ENCODE measurements at regions not wholly inside any gene's neighbourhood (a gene's known extent, or its start where the extent isn't known, plus 50 kb on each side); places are given as distances from the start of the nearest gene placed in this dataset.

- Mint-ChIP-seq H3K27ac (no peak overlapping the region), H3K4me1 (ENCODE audit: low read depth in 2 of 2) (no peaks in the 10 kb centered on the region), H3K4me3 (no peak overlapping the region), H3K27me3 (peaks cover 0 to 16% of the 10 kb centered on the region in 2 donors), H3K36me3 (ENCODE audit: insufficient read depth) (no peaks in the 10 kb centered on the region), H3K9me3 (no peaks in the 10 kb centered on the region)
- DNase-seq (no peak), ATAC-seq (replicated peaks) (no peak)
These were observed 150.6 kb downstream of the AKR1D1 start for GRCh38 chr7:138226745-138227279.

- Mint-ChIP-seq H3K9me3 (no peaks in the 10 kb centered on the region), H3K4me3 (no peak overlapping the region), H3K27me3 (peaks cover 0 to 21% of the 10 kb centered on the region in 2 donors), H3K27ac (no peak overlapping the region), H3K4me1 (ENCODE audit: low read depth in 2 of 2) (no peaks in the 10 kb centered on the region), H3K36me3 (ENCODE audit: insufficient read depth) (no peaks in the 10 kb centered on the region)
- ATAC-seq (replicated peaks) (no peak), DNase-seq (no peak)
These were observed 151.9 kb downstream of the AKR1D1 start for GRCh38 chr7:138228119-138228518.

GRCh38 chr7:138228769-138229168 is 152.5 kb downstream of the AKR1D1 start:
- Mint-ChIP-seq H3K4me1 (ENCODE audit: low read depth in 2 of 2) (no peaks in the 10 kb centered on the region), H3K4me3 (no peak overlapping the region), H3K36me3 (ENCODE audit: insufficient read depth) (no peaks in the 10 kb centered on the region), H3K27ac (no peak overlapping the region), H3K9me3 (no peaks in the 10 kb centered on the region), H3K27me3 (peaks cover 0 to 24% of the 10 kb centered on the region in 2 donors)
- DNase-seq = no peak
- ATAC-seq (replicated peaks) = no peak

DNA sequence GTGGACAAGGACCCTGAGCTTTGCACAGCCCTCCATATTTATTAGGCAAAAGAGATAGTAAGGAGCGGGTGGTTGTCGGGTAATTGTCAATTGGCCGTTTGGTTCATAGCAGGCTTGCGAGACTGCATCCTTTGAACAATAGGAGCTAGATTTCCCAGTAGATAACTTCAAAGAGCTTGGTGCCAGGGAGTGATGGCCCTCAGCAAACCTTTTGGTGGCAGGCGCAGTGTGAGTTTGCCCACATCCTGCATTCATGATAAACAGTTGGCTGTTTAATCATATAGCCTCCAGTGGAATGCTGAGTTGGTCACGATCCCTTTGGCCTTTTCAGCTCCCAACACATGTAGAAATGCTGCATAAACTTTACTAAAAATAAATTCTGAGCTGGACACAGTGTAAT is 156.9 kb downstream of the AKR1D1 start:
- Mint-ChIP-seq H3K27me3 (peaks cover 0 to 24% of the 10 kb centered on the region in 2 donors), H3K27ac (no peak overlapping the region), H3K4me1 (ENCODE audit: low read depth in 2 of 2) (no peaks in the 10 kb centered on the region), H3K9me3 (no peaks in the 10 kb centered on the region), H3K36me3 (ENCODE audit: insufficient read depth) (no peaks in the 10 kb centered on the region), H3K4me3 (no peak overlapping the region)
- DNase-seq = no peak
- no peak for ATAC-seq (replicated peaks)

- no peaks in the 10 kb centered on the region for H3K9me3 Mint-ChIP-seq
- H3K4me1 Mint-ChIP-seq (ENCODE audit: low read depth in 2 of 2) = no peaks in the 10 kb centered on the region
- no peak for ATAC-seq (replicated peaks)
- no peak for DNase-seq
- peaks cover 0 to 23% of the 10 kb centered on the region in 2 donors for H3K27me3 Mint-ChIP-seq
- H3K36me3 Mint-ChIP-seq (ENCODE audit: insufficient read depth) = no peaks in the 10 kb centered on the region
- H3K27ac Mint-ChIP-seq = no peak overlapping the region
- no peak overlapping the region for H3K4me3 Mint-ChIP-seq
These were observed 158.9 kb downstream of the AKR1D1 start for GRCh38 chr7:138235207-138235606.

- no peaks in the 10 kb centered on the region for H3K4me1 Mint-ChIP-seq (ENCODE audit: low read depth in 2 of 2)
- DNase-seq = no peak
- no peaks in the 10 kb centered on the region for H3K36me3 Mint-ChIP-seq (ENCODE audit: insufficient read depth)
- no peaks in the 10 kb centered on the region for H3K9me3 Mint-ChIP-seq
- no peak overlapping the region for H3K4me3 Mint-ChIP-seq
- ATAC-seq (replicated peaks) = no peak
- no peak overlapping the region for H3K27ac Mint-ChIP-seq
- peaks cover 0 to 4% of the 10 kb centered on the region in 2 donors for H3K27me3 Mint-ChIP-seq
These were observed 161.7 kb downstream of the AKR1D1 start for GRCh38 chr7:138237995-138238394.

DNA sequence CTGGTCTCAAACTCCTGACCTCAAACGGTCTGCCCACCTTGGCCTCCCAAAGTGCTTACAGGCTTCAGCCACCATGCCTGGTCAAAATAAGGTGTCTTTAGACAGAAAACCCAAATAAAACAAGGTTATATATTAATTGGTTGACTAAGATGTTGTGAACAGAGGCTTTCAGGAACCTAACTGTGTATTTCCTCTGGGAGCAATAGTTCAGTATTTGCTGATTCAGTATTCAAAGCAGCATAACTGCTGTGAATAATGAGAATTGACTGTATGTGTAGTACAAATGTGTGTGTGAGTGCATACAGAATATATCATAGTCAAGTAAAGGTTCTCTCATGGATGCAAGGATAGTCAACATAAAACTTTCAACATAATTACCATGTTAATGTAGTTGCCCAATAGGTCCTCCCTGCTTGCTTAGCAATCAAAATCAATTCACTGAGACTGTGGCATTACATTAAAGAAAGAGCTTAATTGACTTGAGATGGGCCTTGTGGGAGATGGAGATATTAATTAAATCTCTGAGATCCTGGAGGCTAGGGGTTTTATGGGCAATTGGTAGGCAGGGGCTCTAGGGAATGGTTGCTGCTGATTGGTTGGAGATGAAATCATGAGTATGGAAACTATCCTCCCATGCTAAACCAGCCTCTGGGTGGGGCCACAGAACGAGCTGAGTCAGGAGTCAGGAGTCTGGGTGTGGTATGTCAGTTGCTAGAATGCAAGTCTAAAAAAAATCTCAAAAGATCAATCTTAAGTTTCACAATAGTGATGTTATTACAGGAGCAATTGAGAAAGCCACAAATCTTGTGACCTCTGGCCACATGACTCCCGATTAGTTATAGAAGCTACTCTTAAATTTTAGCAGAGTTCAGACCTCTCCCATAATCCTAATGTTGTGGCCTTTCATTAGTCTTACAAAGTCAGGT is 162.7 kb downstream of the AKR1D1 start:
- no peak for DNase-seq
- H3K4me3 Mint-ChIP-seq = no peak overlapping the region
- no peaks in the 10 kb centered on the region for H3K9me3 Mint-ChIP-seq
- H3K4me1 Mint-ChIP-seq (ENCODE audit: low read depth in 2 of 2) = no peaks in the 10 kb centered on the region
- H3K36me3 Mint-ChIP-seq (ENCODE audit: insufficient read depth) = no peaks in the 10 kb centered on the region
- no peaks in the 10 kb centered on the region for H3K27me3 Mint-ChIP-seq
- no peak overlapping the region for H3K27ac Mint-ChIP-seq
- ATAC-seq (replicated peaks) = no peak

GRCh38 chr7:138243430-138243829 is 167.2 kb downstream of the AKR1D1 start:
- Mint-ChIP-seq H3K9me3 (peaks cover 6 to 9% of the 10 kb centered on the region in 2 donors), H3K27me3 (peaks cover 0 to 7% of the 10 kb centered on the region in 2 donors), H3K4me3 (no peak overlapping the region), H3K4me1 (ENCODE audit: low read depth in 2 of 2) (no peaks in the 10 kb centered on the region), H3K36me3 (ENCODE audit: insufficient read depth) (no peaks in the 10 kb centered on the region), H3K27ac (no peak overlapping the region)
- DNase-seq (no peak), ATAC-seq (replicated peaks) (no peak)

GRCh38 chr7:138243836-138244235 is 167.6 kb downstream of the AKR1D1 start:
- no peaks in the 10 kb centered on the region for H3K36me3 Mint-ChIP-seq (ENCODE audit: insufficient read depth)
- DNase-seq = no peak

GRCh38 chr7:138244606-138245005 is 168.3 kb downstream of the AKR1D1 start:
- peaks cover 6 to 9% of the 10 kb centered on the region in 2 donors for H3K9me3 Mint-ChIP-seq
- DNase-seq = no peak
- ATAC-seq (replicated peaks) = no peak
- no peaks in the 10 kb centered on the region for H3K4me1 Mint-ChIP-seq (ENCODE audit: low read depth in 2 of 2)
- peaks cover 0 to 7% of the 10 kb centered on the region in 2 donors for H3K27me3 Mint-ChIP-seq
- no peaks in the 10 kb centered on the region for H3K36me3 Mint-ChIP-seq (ENCODE audit: insufficient read depth)
- H3K4me3 Mint-ChIP-seq = no peak overlapping the region
- no peak overlapping the region for H3K27ac Mint-ChIP-seq

More at GRCh38 chr7:138243836-138244235, 167.6 kb downstream of the AKR1D1 start:
- no peak for ATAC-seq (replicated peaks)
- Mint-ChIP-seq H3K27me3 (peaks cover 0 to 7% of the 10 kb centered on the region in 2 donors), H3K4me3 (no peak overlapping the region), H3K27ac (no peak overlapping the region), H3K9me3 (peaks cover 6 to 9% of the 10 kb centered on the region in 2 donors), H3K4me1 (ENCODE audit: low read depth in 2 of 2) (no peaks in the 10 kb centered on the region)

GRCh38 chr7:138245216-138245615 is 169.0 kb downstream of the AKR1D1 start:
- Mint-ChIP-seq H3K4me3 (no peak overlapping the region), H3K27me3 (peaks cover 0 to 7% of the 10 kb centered on the region in 2 donors), H3K36me3 (ENCODE audit: insufficient read depth) (no peaks in the 10 kb centered on the region), H3K27ac (no peak overlapping the region), H3K4me1 (ENCODE audit: low read depth in 2 of 2) (no peaks in the 10 kb centered on the region), H3K9me3 (peaks cover 6 to 9% of the 10 kb centered on the region in 2 donors)
- ATAC-seq (replicated peaks) (no peak), DNase-seq (no peak)

DNA sequence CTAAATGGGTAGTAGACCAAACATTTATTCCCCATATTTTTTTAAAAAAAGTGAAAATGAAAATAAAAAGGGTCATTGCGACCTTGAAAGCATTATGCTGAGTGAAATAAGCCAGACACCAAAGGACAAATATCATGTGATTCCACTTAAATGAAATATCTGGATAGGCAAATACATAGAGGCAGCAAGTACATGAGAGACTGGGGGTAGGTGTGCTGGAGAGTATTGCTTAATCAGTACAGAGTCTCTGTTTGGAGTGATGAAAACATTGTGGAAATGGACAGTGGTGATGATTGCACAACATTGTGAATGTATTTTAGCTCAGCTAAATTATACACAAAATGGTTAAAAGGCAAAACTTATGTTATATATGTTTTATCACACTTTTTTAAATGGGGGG is 169.4 kb downstream of the AKR1D1 start:
- Mint-ChIP-seq H3K4me1 (ENCODE audit: low read depth in 2 of 2) (no peaks in the 10 kb centered on the region), H3K9me3 (peaks cover 6 to 9% of the 10 kb centered on the region in 2 donors)

GRCh38 chr7:138246428-138246827 is 170.2 kb downstream of the AKR1D1 start:
- H3K27ac Mint-ChIP-seq = no peak overlapping the region
- H3K27me3 Mint-ChIP-seq = peaks cover 0 to 7% of the 10 kb centered on the region in 2 donors
- H3K36me3 Mint-ChIP-seq (ENCODE audit: insufficient read depth) = no peaks in the 10 kb centered on the region
- H3K4me1 Mint-ChIP-seq (ENCODE audit: low read depth in 2 of 2) = no peaks in the 10 kb centered on the region
- no peak overlapping the region for H3K4me3 Mint-ChIP-seq
- DNase-seq = no peak
- no peak for ATAC-seq (replicated peaks)
- H3K9me3 Mint-ChIP-seq = peaks cover 6 to 9% of the 10 kb centered on the region in 2 donors

More for the DNA sequence above, 169.4 kb downstream of the AKR1D1 start:
- H3K4me3 Mint-ChIP-seq = no peak overlapping the region
- H3K36me3 Mint-ChIP-seq (ENCODE audit: insufficient read depth) = no peaks in the 10 kb centered on the region
- H3K27me3 Mint-ChIP-seq = peaks cover 0 to 7% of the 10 kb centered on the region in 2 donors
- no peak overlapping the region for H3K27ac Mint-ChIP-seq
- DNase-seq (no peak), ATAC-seq (replicated peaks) (no peak)

GRCh38 chr7:138247081-138247480 is 170.8 kb downstream of the AKR1D1 start:
- Mint-ChIP-seq H3K4me3 (no peak overlapping the region), H3K4me1 (ENCODE audit: low read depth in 2 of 2) (no peaks in the 10 kb centered on the region), H3K27ac (no peak overlapping the region), H3K36me3 (ENCODE audit: insufficient read depth) (no peaks in the 10 kb centered on the region), H3K27me3 (peaks cover 0 to 7% of the 10 kb centered on the region in 2 donors), H3K9me3 (peaks cover 6 to 9% of the 10 kb centered on the region in 2 donors)
- ATAC-seq (replicated peaks) (no peak), DNase-seq (no peak)

Data from effector memory CD8-positive, alpha-beta T cell (primary cell).